ENCODE measurements at regions not wholly inside any gene's neighbourhood (a gene's known extent, or its start where the extent isn't known, plus 50 kb on each side); places are given as distances from the start of the nearest gene placed in this dataset.

GRCh38 chr2:34545486-34546136 lies 946.5 kb upstream of the FAM98A start:
- ATAC-seq: no peak
- H3K27me3 ChIP-seq: no peaks in the 10 kb centered on the region
- no peak overlapping the region for H3K27ac ChIP-seq
- WGBS, 2 donors (ENCODE audit: low coverage in 1 of 2): 100% methylated on average over 1 to 4 of the region's 12 CpGs
- H3K4me1 ChIP-seq: no peaks in the 10 kb centered on the region
- TF ChIP-seq POLR2A (IDR thresholded peaks at IDR 0.05) (no peak), EP300 (IDR thresholded peaks at IDR 0.05) (no peak), POLR2AphosphoS5 (IDR thresholded peaks at IDR 0.05) (no peak)
- TF ChIP-seq, protein P1, sequence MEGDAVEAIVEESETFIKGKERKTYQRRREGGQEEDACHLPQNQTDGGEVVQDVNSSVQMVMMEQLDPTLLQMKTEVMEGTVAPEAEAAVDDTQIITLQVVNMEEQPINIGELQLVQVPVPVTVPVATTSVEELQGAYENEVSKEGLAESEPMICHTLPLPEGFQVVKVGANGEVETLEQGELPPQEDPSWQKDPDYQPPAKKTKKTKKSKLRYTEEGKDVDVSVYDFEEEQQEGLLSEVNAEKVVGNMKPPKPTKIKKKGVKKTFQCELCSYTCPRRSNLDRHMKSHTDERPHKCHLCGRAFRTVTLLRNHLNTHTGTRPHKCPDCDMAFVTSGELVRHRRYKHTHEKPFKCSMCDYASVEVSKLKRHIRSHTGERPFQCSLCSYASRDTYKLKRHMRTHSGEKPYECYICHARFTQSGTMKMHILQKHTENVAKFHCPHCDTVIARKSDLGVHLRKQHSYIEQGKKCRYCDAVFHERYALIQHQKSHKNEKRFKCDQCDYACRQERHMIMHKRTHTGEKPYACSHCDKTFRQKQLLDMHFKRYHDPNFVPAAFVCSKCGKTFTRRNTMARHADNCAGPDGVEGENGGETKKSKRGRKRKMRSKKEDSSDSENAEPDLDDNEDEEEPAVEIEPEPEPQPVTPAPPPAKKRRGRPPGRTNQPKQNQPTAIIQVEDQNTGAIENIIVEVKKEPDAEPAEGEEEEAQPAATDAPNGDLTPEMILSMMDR (IDR thresholded peaks at IDR 0.05): no peak
- H3K4me3 ChIP-seq: no peak overlapping the region
- peaks cover 0 to 11% (median 0%) of the 10 kb centered on the region in 3 donors for H3K9me3 ChIP-seq
- H3K36me3 ChIP-seq: no peaks in the 10 kb centered on the region

- H3K36me3 ChIP-seq: no peaks in the 10 kb centered on the region
- no peaks in the 10 kb centered on the region for H3K4me1 ChIP-seq
- WGBS, 2 donors (ENCODE audit: low coverage in 1 of 2): 48 to 61% methylated on average over 3 of the region's 3 CpGs
- no peak overlapping the region for H3K4me3 ChIP-seq
- H3K9me3 ChIP-seq: peaks cover 0 to 9% (median 0%) of the 10 kb centered on the region in 3 donors
- no peak for ATAC-seq
- TF ChIP-seq POLR2A (IDR thresholded peaks at IDR 0.05): no peak
- TF ChIP-seq POLR2AphosphoS5 (IDR thresholded peaks at IDR 0.05): no peak
- no peak for TF ChIP-seq EP300 (IDR thresholded peaks at IDR 0.05)
- TF ChIP-seq, protein P1 (IDR thresholded peaks at IDR 0.05): no peak
- no peaks in the 10 kb centered on the region for H3K27me3 ChIP-seq
- no peak overlapping the region for H3K27ac ChIP-seq
Observed at GRCh38 chr2:34534761-34535160, 935.7 kb upstream of the FAM98A start.

GRCh38 chr2:34534341-34534740 lies 935.2 kb upstream of the FAM98A start:
- 71 to 90% methylated on average over 1 of the region's 1 CpG for WGBS, 2 donors (ENCODE audit: low coverage in 1 of 2)
- H3K9me3 ChIP-seq: peaks cover 0 to 4% (median 0%) of the 10 kb centered on the region in 3 donors

DNA sequence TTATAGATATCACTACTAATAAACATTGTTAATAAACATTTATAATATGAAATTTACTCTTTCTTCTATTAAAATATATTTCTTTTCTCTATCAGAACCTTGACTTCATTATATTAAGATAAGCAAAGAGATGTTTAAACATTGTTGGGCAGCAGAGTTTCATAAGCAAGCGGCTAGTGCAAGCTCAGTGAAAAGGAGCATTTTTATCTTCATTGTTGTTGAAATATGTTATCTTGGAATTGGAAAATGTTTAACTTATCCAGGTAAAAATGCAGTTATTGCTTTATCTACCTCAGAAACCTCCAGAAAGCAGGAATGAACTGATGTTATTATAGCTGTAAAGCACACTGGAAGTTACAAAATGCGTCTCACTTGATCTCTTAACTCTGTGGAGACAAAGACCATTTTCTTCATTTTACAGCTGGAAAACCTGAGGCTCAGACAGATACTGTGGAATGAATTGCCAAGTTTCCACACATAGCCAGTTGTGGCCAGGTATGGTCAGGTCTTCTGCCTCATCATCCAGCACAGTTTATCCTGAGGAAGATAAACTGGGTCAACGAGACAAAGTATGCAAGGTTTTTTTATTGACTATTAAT lies 934.6 kb upstream of the FAM98A start:
- WGBS, 2 donors (ENCODE audit: low coverage in 1 of 2): 54 to 60% methylated on average over 2 to 3 of the region's 3 CpGs
- Histone ChIP-seq H3K4me1 (no peaks in the 10 kb centered on the region), H3K27ac (no peak overlapping the region), H3K36me3 (no peaks in the 10 kb centered on the region), H3K27me3 (no peaks in the 10 kb centered on the region), H3K4me3 (no peak overlapping the region), H3K9me3 (no peaks in the 10 kb centered on the region)
- ATAC-seq: no peak
- TF ChIP-seq EP300 (IDR thresholded peaks at IDR 0.05) (no peak), POLR2AphosphoS5 (IDR thresholded peaks at IDR 0.05) (no peak), POLR2A (IDR thresholded peaks at IDR 0.05) (no peak)
- TF ChIP-seq, protein P1 (IDR thresholded peaks at IDR 0.05): no peak

More at GRCh38 chr2:34534341-34534740, 935.2 kb upstream of the FAM98A start:
- no peak overlapping the region for H3K4me3 ChIP-seq
- no peaks in the 10 kb centered on the region for H3K27me3 ChIP-seq
- no peaks in the 10 kb centered on the region for H3K4me1 ChIP-seq
- no peaks in the 10 kb centered on the region for H3K36me3 ChIP-seq
- TF ChIP-seq EP300 (IDR thresholded peaks at IDR 0.05) (no peak), POLR2A (IDR thresholded peaks at IDR 0.05) (no peak), POLR2AphosphoS5 (IDR thresholded peaks at IDR 0.05) (no peak)
- TF ChIP-seq, protein P1 (IDR thresholded peaks at IDR 0.05): no peak
- no peak for ATAC-seq
- H3K27ac ChIP-seq: no peak overlapping the region

GRCh38 chr2:34529965-34530364 lies 930.9 kb upstream of the FAM98A start:
- WGBS, 2 donors (ENCODE audit: low coverage in 1 of 2): 100% methylated on average over 1 of the region's 1 CpG

More at GRCh38 chr2:34529965-34530364, 930.9 kb upstream of the FAM98A start:
- ATAC-seq: no peak
- H3K27ac ChIP-seq: no peak overlapping the region
- H3K36me3 ChIP-seq: no peaks in the 10 kb centered on the region
- H3K4me3 ChIP-seq: no peak overlapping the region
- TF ChIP-seq POLR2A (IDR thresholded peaks at IDR 0.05) (no peak), EP300 (IDR thresholded peaks at IDR 0.05) (no peak), POLR2AphosphoS5 (IDR thresholded peaks at IDR 0.05) (no peak)
- TF ChIP-seq, protein P1 (IDR thresholded peaks at IDR 0.05): no peak
- H3K9me3 ChIP-seq: no peaks in the 10 kb centered on the region
- no peaks in the 10 kb centered on the region for H3K4me1 ChIP-seq
- no peaks in the 10 kb centered on the region for H3K27me3 ChIP-seq
